OCI-LY1 (cell line): ENCODE measurements at regions not wholly inside any gene's neighbourhood (a gene's known extent, or its start where the extent isn't known, plus 50 kb on each side); places are given as distances from the start of the nearest gene placed in this dataset.
"Not testable (repeated sequence)": the region's sequence is repeated elsewhere in the genome, so short reads cannot be mapped to it uniquely, and the experiment has no call there.

Source experiments
- H2AFZ ChIP-seq: fragments of 200-600 bp; sonication (generic), shearing (Covaris generic); 2 replicates; pipeline ENCODE4 v1.6.0; 2014; ENCODE audit warnings: antibody characterized with exemption, mild to moderate bottlenecking, low read length
- H3F3A ChIP-seq: fragments of 200-600 bp; sonication (generic), shearing (Covaris generic); 2 replicates; pipeline ENCODE4 v1.6.0; 2014; ENCODE audit warnings: mild to moderate bottlenecking, antibody characterized with exemption, low read length, moderate library complexity; ENCODE audit not compliant: insufficient read depth
- H3K27ac ChIP-seq: fragments of 200-600 bp; sonication (generic); 2 replicates; pipeline ENCODE4 v1.5.1; 2014; ENCODE audit warnings: low read length, mixed run types, mild to moderate bottlenecking, low read depth; ENCODE audit not compliant: poor library complexity, severe bottlenecking
- H3K27me3 ChIP-seq: fragments of 200-600 bp; sonication (generic); 2 replicates; pipeline ENCODE4 v1.6.0; 2014; ENCODE audit warnings: antibody characterized with exemption, mild to moderate bottlenecking, low read length, moderate library complexity; ENCODE audit not compliant: insufficient read depth
- H3K36me3 ChIP-seq: fragments of 200-600 bp; sonication (generic); 2 replicates; pipeline ENCODE4 v1.6.1; 2014; ENCODE audit warnings: mild to moderate bottlenecking, antibody characterized with exemption, low read length, moderate library complexity, mixed read lengths; ENCODE audit not compliant: insufficient read depth
- H3K4me1 ChIP-seq: fragments of 200-600 bp; sonication (generic); 2 replicates; pipeline ENCODE4 v1.5.1; 2014; ENCODE audit warnings: mild to moderate bottlenecking, low read length, moderate library complexity; ENCODE audit not compliant: insufficient read depth, severe bottlenecking
- H3K4me2 ChIP-seq: fragments of 200-600 bp; sonication (generic), shearing (Covaris generic); 2 replicates; pipeline ENCODE4 v1.6.1; 2014; ENCODE audit warnings: low read length
- H3K4me3 ChIP-seq: fragments of 200-600 bp; sonication (generic); 2 replicates; pipeline ENCODE4 v1.5.1; 2014; ENCODE audit warnings: low read length, low read depth, mild to moderate bottlenecking, mixed read lengths; ENCODE audit not compliant: poor library complexity, severe bottlenecking
- H3K79me2 ChIP-seq: fragments of 200-600 bp; shearing (Covaris generic); 2 replicates; pipeline ENCODE4 v1.6.1; 2016; ENCODE audit warnings: mixed run types, low read length, mixed read lengths; ENCODE audit not compliant: insufficient read depth
- H3K9ac ChIP-seq: fragments of 200-600 bp; sonication (generic), shearing (Covaris generic); 2 replicates; pipeline ENCODE4 v1.6.1; 2014; ENCODE audit warnings: mild to moderate bottlenecking, low read length, mixed read lengths
- H3K9me2 ChIP-seq: fragments of 200-600 bp; sonication (generic), shearing (Covaris generic); 2 replicates; pipeline ENCODE4 v1.6.1; 2014; ENCODE audit warnings: low read depth, mild to moderate bottlenecking, low read length, mixed read lengths
- H3K9me3 ChIP-seq: fragments of 200-600 bp; shearing (Covaris generic); 2 replicates; pipeline ENCODE4 v1.6.1; 2014; ENCODE audit warnings: low read length, mixed read lengths
- H4K20me1 ChIP-seq: fragments of 200-600 bp; sonication (generic), shearing (Covaris generic); 2 replicates; pipeline ENCODE4 v1.6.0; 2016; ENCODE audit warnings: mild to moderate bottlenecking, low read length; ENCODE audit not compliant: insufficient read depth
- CTCF ChIP-seq: fragments of 200-600 bp; sonication (generic), shearing (Covaris generic); IDR thresholded peaks from 2 replicates; pipeline ENCODE4 v1.5.1; 2017; ENCODE audit warnings: mild to moderate bottlenecking, antibody characterized with exemption, low read length, moderate library complexity, mixed read lengths
- EZH2 ChIP-seq: fragments of 200-600 bp; sonication (generic), shearing (Covaris generic); IDR thresholded peaks from 2 replicates; pipeline ENCODE4 v1.8.0; 2017; ENCODE audit warnings: borderline replicate concordance, mixed run types, mild to moderate bottlenecking, antibody characterized with exemption, low read length, moderate library complexity, mixed read lengths

GRCh38 chr15:92788196-92788595 is 111.9 kb upstream of the CHD2 start:
- no peak overlapping the region for H3K4me3 ChIP-seq
- no peaks in the 10 kb centered on the region for H4K20me1 ChIP-seq
- TF ChIP-seq CTCF (no peak), EZH2 (no peak)
- no peaks in the 10 kb centered on the region for H3K9me2 ChIP-seq
- no peaks in the 10 kb centered on the region for H3K27me3 ChIP-seq
- no peak overlapping the region for H3K9ac ChIP-seq
- no peak overlapping the region for H2AFZ ChIP-seq
- no peak overlapping the region for H3K4me2 ChIP-seq
- H3K27ac ChIP-seq: no peak overlapping the region
- no peaks in the 10 kb centered on the region for H3K9me3 ChIP-seq
- H3K79me2 ChIP-seq: no peaks in the 10 kb centered on the region
- no peaks in the 10 kb centered on the region for H3K4me1 ChIP-seq
- no peaks in the 10 kb centered on the region for H3K36me3 ChIP-seq
- H3F3A ChIP-seq: no peaks in the 10 kb centered on the region

GRCh38 chr15:92788793-92789192 is 111.3 kb upstream of the CHD2 start:
- H3K79me2 ChIP-seq, H3K4me1 ChIP-seq, H3K4me3 ChIP-seq, H3K9ac ChIP-seq, H3K27ac ChIP-seq, H2AFZ ChIP-seq, H3K4me2 ChIP-seq, H3K27me3 ChIP-seq, H3K9me3 ChIP-seq, H3K9me2 ChIP-seq, H3F3A ChIP-seq, H3K36me3 ChIP-seq, H4K20me1 ChIP-seq: not testable (repeated sequence)

- no peaks in the 10 kb centered on the region for H3K9me3 ChIP-seq
These were observed 103.9 kb upstream of the CHD2 start for GRCh38 chr15:92796161-92796611.

More at GRCh38 chr15:92796161-92796611, 103.9 kb upstream of the CHD2 start:
- Histone ChIP-seq H3K4me1 (peaks cover 4% of the 10 kb centered on the region), H2AFZ (no peak overlapping the region), H3K27ac (no peak overlapping the region), H3K79me2 (no peaks in the 10 kb centered on the region), H3F3A (no peaks in the 10 kb centered on the region), H3K4me3 (no peak overlapping the region), H3K9ac (no peak overlapping the region), H4K20me1 (no peaks in the 10 kb centered on the region), H3K9me2 (no peaks in the 10 kb centered on the region), H3K4me2 (no peak overlapping the region), H3K27me3 (no peaks in the 10 kb centered on the region), H3K36me3 (no peaks in the 10 kb centered on the region)
- TF ChIP-seq EZH2 (no peak), CTCF (no peak)
